Stromal cell of bone marrow (primary cell): ENCODE measurements at regions not wholly inside any gene's neighbourhood (a gene's known extent, or its start where the extent isn't known, plus 50 kb on each side); places are given as distances from the start of the nearest gene placed in this dataset.

Experiments
- DNase-seq: peaks from one replicate; pipeline ENCODE4 v3.0.0-alpha.2; 2012; ENCODE audit warnings: low read depth

- peak; percentile 99 for DNase-seq
Observed at GRCh38 chr2:149648282-149649030, 60.9 kb upstream of the MMADHC start.

- DNase-seq: no peak
Observed at GRCh38 chr2:149645391-149645790, 57.8 kb upstream of the MMADHC start.
